ENCODE measurements at regions not wholly inside any gene's neighbourhood (a gene's known extent, or its start where the extent isn't known, plus 50 kb on each side); places are given as distances from the start of the nearest gene placed in this dataset.
"Not testable (repeated sequence)": the region's sequence is repeated elsewhere in the genome, so short reads cannot be mapped to it uniquely, and the experiment has no call there.

DNA sequence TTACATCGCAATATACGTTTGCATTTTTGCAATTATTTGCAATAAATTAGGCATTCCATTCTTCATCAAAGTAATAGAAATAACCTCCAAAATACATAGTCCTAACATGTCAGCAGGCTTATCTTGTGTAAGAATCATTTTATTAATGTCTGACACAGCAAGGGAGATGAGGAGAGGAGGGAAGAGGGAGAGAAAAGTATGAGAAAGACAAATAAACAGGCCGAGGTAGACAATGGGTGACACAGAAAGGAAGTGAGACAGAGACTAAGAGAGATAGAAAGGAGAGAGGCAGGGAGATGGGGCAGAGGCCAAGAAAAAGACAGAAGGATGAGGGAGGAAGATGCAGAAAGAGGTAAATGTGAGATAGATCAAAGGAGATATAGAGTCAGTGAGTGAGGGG, 50.3 kb upstream of the CYP2B6 start:
- DNase-seq (ENCODE audit: low spot score); POLR2A ChIA-PET (ENCODE audit: low non-redundant PET); H3K27ac ChIP-seq; CTCF ChIA-PET: not testable (repeated sequence)

DNA sequence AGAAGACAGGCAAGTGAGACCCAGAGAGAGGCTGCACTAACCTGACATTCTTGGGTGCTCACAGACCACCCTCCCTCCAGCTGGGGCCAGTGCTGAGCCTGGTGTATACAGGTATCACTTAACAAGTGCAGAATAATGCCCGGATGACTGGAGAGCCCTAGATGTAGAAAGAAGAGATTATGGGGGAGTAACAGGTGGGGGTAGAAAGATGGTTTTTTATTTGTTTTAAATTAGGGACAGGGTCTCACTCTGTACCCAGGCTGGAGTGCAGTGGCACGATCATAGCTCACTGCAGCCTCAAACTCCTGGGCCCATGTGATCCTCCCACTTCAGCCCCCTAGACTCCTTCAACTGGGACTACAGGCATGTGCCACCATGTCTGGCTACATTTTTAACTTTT, 53.1 kb upstream of the CYP2B6 start:
- CTCF ChIA-PET; DNase-seq (ENCODE audit: low spot score); POLR2A ChIA-PET (ENCODE audit: low non-redundant PET); H3K27ac ChIP-seq: not testable (repeated sequence)

DNA sequence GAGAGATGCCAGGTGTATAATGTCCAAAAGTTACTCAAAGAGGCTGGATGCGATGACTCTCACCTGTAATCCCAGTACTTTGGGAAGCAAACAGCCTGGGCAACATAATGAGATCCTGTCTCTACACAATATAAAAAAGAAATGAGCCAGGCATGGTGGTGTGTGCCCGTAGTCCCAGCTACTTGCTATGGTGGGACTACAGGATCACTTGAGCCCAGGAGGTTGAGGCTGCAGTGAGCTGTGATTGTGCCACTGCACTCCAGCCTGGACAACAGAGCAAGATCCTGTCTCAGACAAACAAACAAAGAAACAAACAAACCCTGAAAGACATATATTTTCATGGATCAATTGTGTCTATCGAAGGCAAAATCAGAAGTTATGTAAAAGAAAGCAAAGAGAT, 54.3 kb upstream of the CYP2B6 start:
- no peak for DNase-seq (ENCODE audit: low spot score)
- POLR2A ChIA-PET (ENCODE audit: low non-redundant PET), result no interaction called here
- TF ChIP-seq, protein P1, sequence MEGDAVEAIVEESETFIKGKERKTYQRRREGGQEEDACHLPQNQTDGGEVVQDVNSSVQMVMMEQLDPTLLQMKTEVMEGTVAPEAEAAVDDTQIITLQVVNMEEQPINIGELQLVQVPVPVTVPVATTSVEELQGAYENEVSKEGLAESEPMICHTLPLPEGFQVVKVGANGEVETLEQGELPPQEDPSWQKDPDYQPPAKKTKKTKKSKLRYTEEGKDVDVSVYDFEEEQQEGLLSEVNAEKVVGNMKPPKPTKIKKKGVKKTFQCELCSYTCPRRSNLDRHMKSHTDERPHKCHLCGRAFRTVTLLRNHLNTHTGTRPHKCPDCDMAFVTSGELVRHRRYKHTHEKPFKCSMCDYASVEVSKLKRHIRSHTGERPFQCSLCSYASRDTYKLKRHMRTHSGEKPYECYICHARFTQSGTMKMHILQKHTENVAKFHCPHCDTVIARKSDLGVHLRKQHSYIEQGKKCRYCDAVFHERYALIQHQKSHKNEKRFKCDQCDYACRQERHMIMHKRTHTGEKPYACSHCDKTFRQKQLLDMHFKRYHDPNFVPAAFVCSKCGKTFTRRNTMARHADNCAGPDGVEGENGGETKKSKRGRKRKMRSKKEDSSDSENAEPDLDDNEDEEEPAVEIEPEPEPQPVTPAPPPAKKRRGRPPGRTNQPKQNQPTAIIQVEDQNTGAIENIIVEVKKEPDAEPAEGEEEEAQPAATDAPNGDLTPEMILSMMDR (conservative IDR thresholded peaks at IDR 0.05; ENCODE audit: low read depth), result no peak
- no peak overlapping the region for H3K27ac ChIP-seq
- CTCF ChIA-PET, result no interaction called here

DNA sequence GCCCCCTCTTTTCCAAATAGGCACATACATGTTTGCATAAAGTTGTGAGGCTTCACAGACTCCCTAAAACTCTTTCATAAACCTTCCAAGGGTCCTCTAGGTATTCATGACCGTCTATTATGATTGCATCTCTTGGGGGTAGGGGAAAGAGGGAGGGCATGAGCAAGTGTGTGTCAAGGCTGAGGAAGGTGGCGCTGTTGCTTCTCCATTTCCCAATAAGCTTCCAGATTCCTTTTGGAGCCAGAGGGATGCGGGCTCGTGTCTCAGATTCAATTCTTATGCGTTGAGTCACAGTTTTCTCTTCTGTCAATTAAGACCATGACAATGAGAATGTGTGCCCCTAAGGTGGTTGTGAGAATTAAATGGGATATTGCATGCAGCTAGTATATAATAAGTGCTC, 51.0 kb upstream of the CYP2A7 start:
- H3K27ac ChIP-seq, result no peak overlapping the region
- TF ChIP-seq, protein P1 (conservative IDR thresholded peaks at IDR 0.05; ENCODE audit: low read depth), result no peak
- ChIA-PET POLR2A (ENCODE audit: low non-redundant PET) (no interaction called here), CTCF (no interaction called here)
- no peak for DNase-seq (ENCODE audit: low spot score)

DNA sequence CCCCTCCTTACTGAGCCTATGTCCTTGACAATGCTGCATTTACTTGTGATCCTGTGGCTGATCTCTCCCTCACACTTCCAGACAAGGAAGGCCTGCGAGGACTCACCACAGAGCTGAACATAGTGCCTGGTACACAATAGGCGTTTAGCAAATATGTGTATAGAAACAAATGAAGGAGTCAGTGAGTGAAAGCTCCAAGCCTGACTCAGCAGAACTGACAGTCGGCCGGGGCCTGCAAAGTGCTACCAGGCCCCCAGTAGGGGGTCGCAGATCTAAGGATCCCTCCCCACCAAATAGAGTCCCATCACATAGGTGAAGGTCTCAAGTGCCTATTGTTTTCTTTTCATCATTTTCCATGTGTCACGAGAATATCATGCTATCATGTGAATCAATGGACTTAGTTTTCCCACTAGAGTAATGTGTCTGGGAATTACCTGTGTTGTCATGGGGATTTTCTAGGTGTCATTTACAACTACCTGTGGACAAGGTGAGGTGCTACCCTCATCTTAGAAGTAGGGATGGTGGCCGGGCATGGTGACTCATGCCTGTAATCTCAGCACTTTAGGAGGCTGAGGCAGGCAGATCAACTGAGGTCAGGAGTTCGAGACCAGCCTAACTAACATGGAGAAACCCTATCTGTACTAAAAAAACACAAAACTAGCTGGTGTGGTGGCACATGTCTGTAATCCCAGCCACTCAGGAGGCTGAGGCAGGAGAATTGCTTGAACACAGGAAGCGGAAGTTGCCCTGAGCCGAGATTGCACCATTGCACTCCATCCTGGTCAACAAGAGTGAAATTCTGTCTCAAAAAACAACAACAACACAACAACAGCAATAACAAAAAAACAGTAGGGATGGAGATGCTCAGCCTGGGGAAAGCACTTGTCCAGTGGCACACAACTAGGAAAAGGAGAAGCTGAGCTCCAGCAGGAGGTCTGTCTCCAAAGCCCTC, 50.3 kb upstream of the CYP2A7 start:
- no peak for DNase-seq (ENCODE audit: low spot score)
- ChIA-PET CTCF (interaction anchor here (0.6 kb wide), 1 partner anchor 254 kb away, joined by 3 read pairs; no protein-coding TSS in a partner anchor), POLR2A (ENCODE audit: low non-redundant PET) (no interaction called here)
- TF ChIP-seq, protein P1 (conservative IDR thresholded peaks at IDR 0.05; ENCODE audit: low read depth), result no peak
- no peak overlapping the region for H3K27ac ChIP-seq

Measured in RWPE1 (cell line).